ENCODE measurements at regions not wholly inside any gene's neighbourhood (a gene's known extent, or its start where the extent isn't known, plus 50 kb on each side); places are given as distances from the start of the nearest gene placed in this dataset.

DNA sequence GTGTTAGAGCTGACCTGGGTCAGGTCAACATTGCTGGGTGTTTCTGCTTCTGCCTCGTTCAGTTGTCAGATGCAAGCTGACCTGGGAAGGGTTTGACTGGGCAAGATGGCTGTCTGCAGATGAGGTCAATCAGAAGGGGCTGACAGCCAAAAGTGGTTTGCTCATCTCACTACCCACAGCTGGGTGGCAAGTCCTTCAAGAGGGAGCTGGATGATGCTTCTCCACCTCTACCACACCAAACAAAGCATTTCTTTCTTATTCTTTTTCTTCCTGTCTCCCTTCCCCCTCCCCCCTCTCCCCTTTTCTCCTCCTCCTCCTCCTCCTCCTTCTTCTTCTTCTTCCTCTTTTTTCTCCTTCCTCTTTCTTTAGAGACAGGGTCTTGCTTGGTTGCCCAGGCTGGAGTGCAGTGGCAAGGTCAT, 268.2 kb upstream of the PLEKHG7 start:
- no peak for DNase-seq (ENCODE audit: extremely low read depth, low read depth)
- H3K4me3 ChIP-seq (replicated peaks; ENCODE audit: low read depth, low read length): no peak overlapping the region
- TF ChIP-seq, protein P1, sequence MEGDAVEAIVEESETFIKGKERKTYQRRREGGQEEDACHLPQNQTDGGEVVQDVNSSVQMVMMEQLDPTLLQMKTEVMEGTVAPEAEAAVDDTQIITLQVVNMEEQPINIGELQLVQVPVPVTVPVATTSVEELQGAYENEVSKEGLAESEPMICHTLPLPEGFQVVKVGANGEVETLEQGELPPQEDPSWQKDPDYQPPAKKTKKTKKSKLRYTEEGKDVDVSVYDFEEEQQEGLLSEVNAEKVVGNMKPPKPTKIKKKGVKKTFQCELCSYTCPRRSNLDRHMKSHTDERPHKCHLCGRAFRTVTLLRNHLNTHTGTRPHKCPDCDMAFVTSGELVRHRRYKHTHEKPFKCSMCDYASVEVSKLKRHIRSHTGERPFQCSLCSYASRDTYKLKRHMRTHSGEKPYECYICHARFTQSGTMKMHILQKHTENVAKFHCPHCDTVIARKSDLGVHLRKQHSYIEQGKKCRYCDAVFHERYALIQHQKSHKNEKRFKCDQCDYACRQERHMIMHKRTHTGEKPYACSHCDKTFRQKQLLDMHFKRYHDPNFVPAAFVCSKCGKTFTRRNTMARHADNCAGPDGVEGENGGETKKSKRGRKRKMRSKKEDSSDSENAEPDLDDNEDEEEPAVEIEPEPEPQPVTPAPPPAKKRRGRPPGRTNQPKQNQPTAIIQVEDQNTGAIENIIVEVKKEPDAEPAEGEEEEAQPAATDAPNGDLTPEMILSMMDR (IDR thresholded peaks at IDR 0.05; ENCODE audit: low read depth, low read length, missing control alignments): no peak

DNA sequence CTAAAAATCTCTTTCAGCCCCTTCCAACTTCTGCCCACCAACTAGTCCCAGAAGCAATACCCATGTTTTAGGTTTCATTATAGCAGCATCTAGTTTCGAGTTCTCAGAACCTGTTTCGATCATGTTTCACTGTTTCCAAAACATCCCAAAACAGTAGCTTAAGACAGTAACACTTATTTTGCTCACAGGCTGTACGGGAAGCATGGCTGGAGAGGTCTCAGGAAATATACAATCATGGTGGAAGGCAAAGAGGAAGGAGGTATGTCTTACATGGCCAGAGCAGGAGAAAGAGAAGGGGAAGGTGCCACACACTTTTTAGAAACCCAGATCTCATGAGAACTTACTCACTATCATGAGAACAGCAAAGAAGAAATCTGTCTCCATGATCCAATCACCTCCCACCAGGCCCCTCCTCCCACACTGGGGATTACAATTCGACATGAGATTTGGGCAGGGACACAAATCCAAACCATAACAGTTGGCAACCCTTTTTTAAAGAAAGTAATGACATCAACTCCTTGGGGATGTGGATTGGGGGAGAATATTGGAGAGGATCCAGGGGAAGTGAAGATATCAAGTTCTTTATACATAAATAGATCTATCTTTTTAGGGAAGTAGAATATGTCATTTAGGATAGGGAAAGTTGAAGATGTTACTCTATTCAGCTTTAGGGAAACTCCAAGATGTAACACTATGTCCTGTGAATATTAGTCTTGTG, 269.9 kb upstream of the PLEKHG7 start:
- no peak for DNase-seq (ENCODE audit: extremely low read depth, low read depth)

DNA sequence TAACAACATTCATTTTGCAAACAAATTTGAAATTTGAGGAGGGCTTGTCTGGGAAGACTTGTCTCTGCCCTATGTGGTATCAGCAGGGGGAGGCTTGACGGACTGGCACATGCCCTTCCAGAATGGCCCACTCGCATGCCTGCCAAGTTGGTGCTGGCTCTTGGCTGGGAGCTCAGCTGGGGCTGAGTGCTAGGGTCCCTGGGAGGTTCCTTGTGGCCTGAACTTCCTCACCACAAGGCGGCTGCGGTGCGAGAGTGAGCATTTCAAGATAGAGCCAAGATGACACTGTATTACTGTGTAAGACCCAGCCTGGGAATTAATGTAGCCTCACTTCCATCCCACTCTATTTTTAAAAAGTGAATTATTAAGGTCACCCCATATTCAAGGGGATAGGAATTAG, 271.6 kb upstream of the PLEKHG7 start:
- no peak overlapping the region for H3K4me3 ChIP-seq (replicated peaks; ENCODE audit: low read depth, low read length)
- DNase-seq (ENCODE audit: extremely low read depth, low read depth): no peak
- TF ChIP-seq, protein P1 (IDR thresholded peaks at IDR 0.05; ENCODE audit: low read depth, low read length, missing control alignments): no peak

More for the DNA sequence above, 269.9 kb upstream of the PLEKHG7 start:
- TF ChIP-seq, protein P1 (IDR thresholded peaks at IDR 0.05; ENCODE audit: low read depth, low read length, missing control alignments): no peak
- H3K4me3 ChIP-seq (replicated peaks; ENCODE audit: low read depth, low read length): no peak overlapping the region

DNA sequence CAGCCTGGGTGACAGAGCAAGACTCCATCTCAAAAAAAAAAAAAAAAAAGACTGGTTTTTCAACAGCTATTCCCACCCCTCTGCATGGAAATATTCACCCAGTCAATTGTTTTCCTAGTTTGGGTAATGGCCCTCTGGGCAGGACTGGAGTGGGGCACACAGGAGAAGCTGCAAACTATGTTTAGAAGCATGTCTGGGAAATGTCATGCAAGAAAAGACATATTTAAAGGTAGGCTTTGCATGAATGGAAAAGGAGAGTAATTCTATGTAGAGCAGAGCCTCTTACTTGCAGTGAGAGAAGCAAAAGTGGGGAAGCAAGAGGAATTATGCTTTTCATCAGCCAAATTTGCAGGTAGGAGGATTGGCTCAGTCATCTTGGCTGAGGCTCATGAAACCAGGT, 276.5 kb upstream of the PLEKHG7 start:
- DNase-seq (ENCODE audit: extremely low read depth, low read depth): no peak
- no peak overlapping the region for H3K4me3 ChIP-seq (replicated peaks; ENCODE audit: low read depth, low read length)
- TF ChIP-seq, protein P1 (IDR thresholded peaks at IDR 0.05; ENCODE audit: low read depth, low read length, missing control alignments): no peak

DNA sequence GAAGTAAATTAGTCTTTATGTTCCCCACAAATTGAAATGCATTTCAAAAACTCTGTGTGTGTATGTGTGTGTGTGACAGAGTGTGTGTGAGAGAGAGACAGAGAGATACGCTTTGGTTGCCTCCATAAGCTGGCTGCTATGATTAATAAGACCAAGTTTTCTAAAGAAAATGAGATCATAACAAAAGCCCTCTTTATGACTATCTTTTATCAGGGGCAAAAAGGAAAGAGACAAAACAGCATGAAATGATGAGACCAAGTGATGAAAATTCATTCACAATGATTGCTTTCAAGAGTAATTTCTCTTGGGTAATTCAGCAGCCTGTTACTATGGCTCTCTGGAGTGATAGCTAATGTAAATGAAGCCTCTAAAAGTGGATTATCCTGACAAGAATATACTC, 277.6 kb upstream of the PLEKHG7 start:
- no peak overlapping the region for H3K4me3 ChIP-seq (replicated peaks; ENCODE audit: low read depth, low read length)
- TF ChIP-seq, protein P1 (IDR thresholded peaks at IDR 0.05; ENCODE audit: low read depth, low read length, missing control alignments): no peak
- DNase-seq (ENCODE audit: extremely low read depth, low read depth): no peak

DNA sequence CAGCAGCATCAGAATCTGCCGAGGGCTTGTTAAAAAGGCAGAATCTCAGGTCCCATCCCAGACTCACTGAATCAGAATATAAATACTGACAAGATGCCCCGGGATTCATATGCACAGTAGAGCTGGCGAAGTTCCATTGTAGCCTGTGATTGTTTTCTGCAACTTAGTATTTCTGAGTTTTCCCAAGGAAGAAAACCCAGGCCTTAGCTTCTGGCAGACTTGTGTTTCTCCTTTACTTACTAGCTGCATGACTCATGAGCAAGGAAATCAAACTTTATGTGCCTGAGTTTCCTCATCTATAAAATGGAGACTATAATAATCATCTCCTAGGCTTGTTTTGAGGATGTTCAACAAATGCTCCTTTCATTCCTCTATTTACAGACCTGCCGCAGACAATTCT, 278.5 kb upstream of the PLEKHG7 start:
- no peak for DNase-seq (ENCODE audit: extremely low read depth, low read depth)
- TF ChIP-seq, protein P1 (IDR thresholded peaks at IDR 0.05; ENCODE audit: low read depth, low read length, missing control alignments): no peak
- no peak overlapping the region for H3K4me3 ChIP-seq (replicated peaks; ENCODE audit: low read depth, low read length)

DNA sequence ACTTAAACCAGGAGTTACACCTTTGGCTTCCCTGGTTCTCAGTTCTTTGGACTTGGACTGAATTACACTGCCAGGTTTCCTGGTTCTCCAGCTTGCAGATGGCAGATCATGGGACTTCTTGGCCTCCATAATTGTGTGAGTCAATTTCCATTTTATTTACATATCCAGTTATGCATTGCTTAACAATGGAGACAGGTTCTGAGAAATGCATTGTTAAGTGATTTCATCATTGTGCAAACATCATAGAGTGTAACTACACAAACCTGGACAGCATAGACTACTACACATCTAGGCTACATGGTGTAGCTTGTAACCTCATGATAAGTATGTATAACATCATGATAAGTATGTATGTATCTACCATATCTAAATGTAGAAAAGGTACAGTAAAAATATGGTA, 276.1 kb upstream of the BTG1 start:
- TF ChIP-seq, protein P1 (IDR thresholded peaks at IDR 0.05; ENCODE audit: low read depth, low read length, missing control alignments): no peak
- H3K4me3 ChIP-seq (replicated peaks; ENCODE audit: low read depth, low read length): no peak overlapping the region
- no peak for DNase-seq (ENCODE audit: extremely low read depth, low read depth)
